ENCODE measurements at regions not wholly inside any gene's neighbourhood (a gene's known extent, or its start where the extent isn't known, plus 50 kb on each side); places are given as distances from the start of the nearest gene placed in this dataset.

- TF ChIP-seq CTCF (conservative IDR thresholded peaks at IDR 0.05; ENCODE audit: low read depth, low read length): no peak
- H3K4me3 ChIP-seq (ENCODE audit: low read length): no peak overlapping the region
- peak; percentile 44 for DNase-seq (ENCODE audit: low read depth)
Observed at GRCh38 chr4:104616401-104616820, 121.7 kb upstream of the CXXC4 start.

DNA sequence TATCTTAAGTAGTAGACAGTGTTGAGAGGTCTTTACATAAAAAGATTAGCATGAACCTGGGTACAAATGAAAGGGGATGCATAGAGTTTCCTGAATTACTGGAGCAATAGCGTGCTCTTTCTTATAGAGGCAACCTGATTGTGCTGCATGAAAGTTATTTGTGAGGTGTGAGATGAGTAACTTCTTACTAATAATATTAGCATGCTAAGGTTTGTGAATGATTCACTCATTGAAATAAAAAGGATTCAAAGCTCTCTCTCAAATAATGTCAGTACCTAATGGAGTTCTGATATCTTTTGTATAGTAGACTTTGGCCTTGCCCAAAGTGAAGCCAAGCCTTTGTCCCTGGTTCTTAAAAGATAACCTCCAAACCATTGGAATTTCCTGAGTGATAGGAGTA is 131.0 kb upstream of the CXXC4 start:
- no peak for DNase-seq (ENCODE audit: low read depth)
- TF ChIP-seq CTCF (conservative IDR thresholded peaks at IDR 0.05; ENCODE audit: low read depth, low read length): no peak
- H3K4me3 ChIP-seq (ENCODE audit: low read length): no peak overlapping the region

DNA sequence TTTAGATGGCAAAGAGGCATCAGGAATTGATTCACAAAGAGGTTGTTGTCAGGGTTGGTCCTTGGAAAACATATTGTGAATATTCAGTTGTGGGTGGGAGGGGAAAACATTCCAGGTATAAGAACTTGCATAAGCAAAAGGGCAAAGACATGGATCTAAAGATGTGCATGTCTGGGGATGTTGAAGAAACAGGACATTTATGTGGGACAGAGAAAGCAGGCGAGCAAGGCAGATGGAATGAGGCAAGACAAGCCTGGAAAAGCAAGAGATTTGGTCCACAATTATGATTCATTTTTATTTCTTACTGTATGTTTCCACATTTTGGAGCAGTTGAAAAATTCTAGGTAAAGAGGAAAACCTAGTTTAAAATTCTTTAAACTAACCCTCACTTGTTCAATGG is 134.9 kb upstream of the CXXC4 start:
- no peak for DNase-seq (ENCODE audit: low read depth)
- no peak for TF ChIP-seq CTCF (conservative IDR thresholded peaks at IDR 0.05; ENCODE audit: low read depth, low read length)

DNA sequence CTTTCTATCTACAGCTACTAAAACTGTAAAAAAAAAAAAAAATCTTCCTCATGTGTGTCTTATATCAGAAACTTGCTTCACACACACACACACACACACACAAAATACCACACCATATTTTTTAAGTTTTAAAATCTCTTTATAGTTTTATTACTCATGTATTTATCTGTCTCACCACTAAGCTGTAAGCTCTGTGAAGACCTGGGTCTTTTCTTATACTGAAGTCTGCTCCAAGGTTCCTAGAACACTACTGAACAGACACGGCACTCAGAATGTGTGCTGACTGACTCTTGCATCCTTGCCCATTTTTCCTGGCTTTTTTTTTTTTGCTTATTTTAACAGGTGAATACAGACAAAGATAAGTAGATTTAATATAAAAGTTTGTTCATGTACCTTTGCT is 135.6 kb upstream of the CXXC4 start:
- no peak for DNase-seq (ENCODE audit: low read depth)
- no peak overlapping the region for H3K4me3 ChIP-seq (ENCODE audit: low read length)
- TF ChIP-seq CTCF (conservative IDR thresholded peaks at IDR 0.05; ENCODE audit: low read depth, low read length): no peak

More for the DNA sequence above, 134.9 kb upstream of the CXXC4 start:
- no peak overlapping the region for H3K4me3 ChIP-seq (ENCODE audit: low read length)

DNA sequence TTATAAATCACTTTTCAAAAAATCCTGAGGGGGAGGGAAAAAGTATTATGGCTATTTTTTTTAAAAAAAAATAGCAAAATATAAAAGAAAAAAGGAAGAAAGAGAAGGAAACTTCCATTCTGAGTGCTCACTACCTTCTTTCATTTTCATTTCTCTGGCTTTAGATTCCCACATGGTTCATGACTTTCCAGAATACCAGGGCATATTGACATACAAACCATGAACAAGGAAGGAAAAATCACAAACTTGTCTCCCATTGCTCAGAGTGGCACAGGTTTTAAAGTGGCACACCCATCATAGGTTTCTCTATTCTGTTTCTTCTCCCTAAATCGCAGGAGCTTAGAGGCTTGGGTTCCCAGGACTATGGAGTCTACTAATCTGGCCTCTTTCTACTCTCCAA is 136.3 kb upstream of the CXXC4 start:
- no peak for DNase-seq (ENCODE audit: low read depth)
- TF ChIP-seq CTCF (conservative IDR thresholded peaks at IDR 0.05; ENCODE audit: low read depth, low read length): no peak
- H3K4me3 ChIP-seq (ENCODE audit: low read length): no peak overlapping the region

- no peak overlapping the region for H3K4me3 ChIP-seq (ENCODE audit: low read length)
- no peak for DNase-seq (ENCODE audit: low read depth)
- no peak for TF ChIP-seq CTCF (conservative IDR thresholded peaks at IDR 0.05; ENCODE audit: low read depth, low read length)
Observed at GRCh38 chr4:104641418-104641817, 146.7 kb upstream of the CXXC4 start.

GRCh38 chr4:104642521-104642920 is 147.8 kb upstream of the CXXC4 start:
- H3K4me3 ChIP-seq (ENCODE audit: low read length): no peak overlapping the region
- TF ChIP-seq CTCF (conservative IDR thresholded peaks at IDR 0.05; ENCODE audit: low read depth, low read length): no peak
- DNase-seq (ENCODE audit: low read depth): no peak
